ENCODE measurements at regions not wholly inside any gene's neighbourhood (a gene's known extent, or its start where the extent isn't known, plus 50 kb on each side); places are given as distances from the start of the nearest gene placed in this dataset.

- no peak for TF ChIP-seq CTCF (IDR thresholded peaks at IDR 0.05)
- TF ChIP-seq POLR2AphosphoS5 (IDR thresholded peaks at IDR 0.05), result no peak
- TF ChIP-seq EP300 (IDR thresholded peaks at IDR 0.05), result no peak
Observed at GRCh38 chr12:132437943-132438700, 51.8 kb upstream of the FBRSL1 start.

Measured in upper lobe of left lung (tissue), 4 donors.